ENCODE measurements at regions not wholly inside any gene's neighbourhood (a gene's known extent, or its start where the extent isn't known, plus 50 kb on each side); places are given as distances from the start of the nearest gene placed in this dataset.

DNA sequence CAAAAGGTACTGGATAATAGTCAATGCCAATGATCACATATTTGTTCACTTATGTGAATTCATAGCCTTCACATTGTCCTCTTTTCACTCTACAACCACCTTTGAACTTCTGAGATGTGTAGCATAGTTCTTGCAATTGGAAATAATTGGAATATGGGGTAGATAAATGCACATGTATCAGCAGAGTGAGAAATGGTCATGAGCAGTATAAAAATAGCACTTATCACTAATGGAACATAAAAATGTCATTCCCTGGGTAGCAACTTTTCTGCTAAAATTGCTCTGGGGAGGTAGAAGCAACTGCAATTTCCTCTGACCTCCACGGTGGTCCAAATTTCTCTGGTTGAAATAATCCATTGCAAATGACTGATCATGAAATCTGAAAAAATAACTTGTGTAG is 1785.7 kb upstream of the FLRT2 start:
- TF ChIP-seq EZH2 (IDR thresholded peaks at IDR 0.05) (no peak), POLR2AphosphoS5 (IDR thresholded peaks at IDR 0.05; ENCODE audit: borderline replicate concordance, low read depth, low read length) (no peak)
